Smooth muscle cell (in vitro differentiated cells): ENCODE measurements at regions not wholly inside any gene's neighbourhood (a gene's known extent, or its start where the extent isn't known, plus 50 kb on each side); places are given as distances from the start of the nearest gene placed in this dataset.

Source experiments
- DNase-seq: peaks from one replicate; lab custom pipeline; 2025; ENCODE audit not compliant: unreplicated experiment; lab: John Stamatoyannopoulos, UW
- H2AFZ ChIP-seq: fragments of 200-600 bp; sonication (generic); 2 replicates; pipeline ENCODE4 v1.6.0; 2016; ENCODE audit warnings: antibody characterized with exemption, low read depth, mild to moderate bottlenecking
- H3F3A ChIP-seq: fragments of 200-600 bp; sonication (generic); 2 replicates; pipeline ENCODE4 v1.6.0; 2017; ENCODE audit warnings: antibody characterized with exemption, low read depth
- H3K27ac ChIP-seq: fragments of 200-600 bp; sonication (generic); 2 replicates; pipeline ENCODE4 v1.5.1; 2016; ENCODE audit warnings: low read depth, mild to moderate bottlenecking
- H3K27me3 ChIP-seq: fragments of 200-600 bp; sonication (generic); 2 replicates; pipeline ENCODE4 v1.6.1; 2016; ENCODE audit warnings: low read depth, mild to moderate bottlenecking
- H3K36me3 ChIP-seq: fragments of 200-600 bp; sonication (generic); 2 replicates; pipeline ENCODE4 v1.5.1; 2016; ENCODE audit warnings: low read depth
- H3K4me1 ChIP-seq: fragments of 200-600 bp; sonication (generic); 2 replicates; pipeline ENCODE4 v1.5.1; 2016; ENCODE audit warnings: low read depth
- H3K4me2 ChIP-seq: fragments of 200-600 bp; sonication (generic); 2 replicates; pipeline ENCODE4 v1.6.0; 2016; ENCODE audit warnings: mild to moderate bottlenecking
- H3K4me3 ChIP-seq: fragments of 200-600 bp; sonication (generic); 2 replicates; pipeline ENCODE4 v1.5.1; 2016; ENCODE audit warnings: mild to moderate bottlenecking
- H3K79me2 ChIP-seq: fragments of 200-600 bp; sonication (generic); 2 replicates; pipeline ENCODE4 v1.6.0; 2016; ENCODE audit warnings: low read depth, mild to moderate bottlenecking
- H3K9ac ChIP-seq: fragments of 200-600 bp; sonication (generic); 2 replicates; pipeline ENCODE4 v1.6.0; 2016; ENCODE audit warnings: low read depth
- H3K9me3 ChIP-seq: fragments of 200-600 bp; sonication (generic); replicated peaks from 2 replicates; pipeline ENCODE4 v1.5.1; 2016; ENCODE audit warnings: low read depth
- H4K20me1 ChIP-seq: fragments of 200-600 bp; sonication (generic); 2 replicates; pipeline ENCODE4 v1.6.0; 2016; ENCODE audit warnings: low read depth
- CTCF ChIP-seq: fragments of 200-600 bp; sonication (generic); IDR thresholded peaks from 2 replicates; pipeline ENCODE4 v1.5.1; 2017; ENCODE audit warnings: borderline replicate concordance, mild to moderate bottlenecking, antibody characterized with exemption; ENCODE audit not compliant: insufficient read depth, poor library complexity, severe bottlenecking
- WGBS: methylation state at CpG from one replicate; pipeline ENCODE4 v1.1.7; 2016; ENCODE audit warnings: low lambda C conversion rate; 5-methylcytosine and 5-hydroxymethylcytosine counted together

GRCh38 chr1:57503337-57503736 is 79.5 kb upstream of the DAB1 start:
- Histone ChIP-seq H3F3A (no peaks in the 10 kb centered on the region), H3K4me3 (no peak overlapping the region)
- WGBS = 92% methylated on average over 1 of the region's 1 CpG

GRCh38 chr1:57500136-57500830 is 76.4 kb upstream of the DAB1 start:
- H2AFZ ChIP-seq = no peak overlapping the region
- DNase-seq = no peak
- no peaks in the 10 kb centered on the region for H4K20me1 ChIP-seq
- no peak overlapping the region for H3K4me3 ChIP-seq
- no peaks in the 10 kb centered on the region for H3K36me3 ChIP-seq
- H3K27ac ChIP-seq = no peak overlapping the region
- H3K9me3 ChIP-seq = no peaks in the 10 kb centered on the region
- WGBS = 89% methylated on average over 6 of the region's 6 CpGs
- no peak for TF ChIP-seq CTCF
- no peaks in the 10 kb centered on the region for H3F3A ChIP-seq
- no peak overlapping the region for H3K4me2 ChIP-seq
- no peaks in the 10 kb centered on the region for H3K4me1 ChIP-seq
- no peaks in the 10 kb centered on the region for H3K79me2 ChIP-seq
- H3K9ac ChIP-seq = no peak overlapping the region
- peaks cover 6% of the 10 kb centered on the region for H3K27me3 ChIP-seq

More at GRCh38 chr1:57503337-57503736, 79.5 kb upstream of the DAB1 start:
- Histone ChIP-seq H4K20me1 (no peaks in the 10 kb centered on the region), H3K9ac (no peak overlapping the region), H3K9me3 (no peaks in the 10 kb centered on the region), H3K79me2 (no peaks in the 10 kb centered on the region), H2AFZ (no peak overlapping the region), H3K27ac (no peak overlapping the region), H3K27me3 (peaks cover 6% of the 10 kb centered on the region), H3K36me3 (no peaks in the 10 kb centered on the region), H3K4me1 (no peaks in the 10 kb centered on the region), H3K4me2 (no peak overlapping the region)
- DNase-seq = no peak
- TF ChIP-seq CTCF = no peak

GRCh38 chr1:57494530-57495079 is 70.7 kb upstream of the DAB1 start:
- 75% methylated on average over 6 of the region's 6 CpGs for WGBS
- TF ChIP-seq CTCF = no peak
- Histone ChIP-seq H3K9ac (no peak overlapping the region), H4K20me1 (no peaks in the 10 kb centered on the region), H3F3A (no peaks in the 10 kb centered on the region), H3K36me3 (no peaks in the 10 kb centered on the region), H3K4me1 (no peaks in the 10 kb centered on the region), H3K4me3 (no peak overlapping the region), H3K9me3 (no peaks in the 10 kb centered on the region), H2AFZ (no peak overlapping the region), H3K27me3 (no peaks in the 10 kb centered on the region), H3K79me2 (no peaks in the 10 kb centered on the region), H3K4me2 (no peak overlapping the region), H3K27ac (no peak overlapping the region)
- no peak for DNase-seq

GRCh38 chr1:57492586-57493226 is 68.8 kb upstream of the DAB1 start:
- no peaks in the 10 kb centered on the region for H3K36me3 ChIP-seq
- peaks cover 7% of the 10 kb centered on the region for H3K4me1 ChIP-seq
- no peak overlapping the region for H3K4me2 ChIP-seq
- DNase-seq = no peak
- H3K9ac ChIP-seq = no peak overlapping the region
- no peaks in the 10 kb centered on the region for H4K20me1 ChIP-seq
- H3K27ac ChIP-seq = no peak overlapping the region
- H3K27me3 ChIP-seq = no peaks in the 10 kb centered on the region
- no peak overlapping the region for H2AFZ ChIP-seq
- H3K9me3 ChIP-seq = no peaks in the 10 kb centered on the region
- WGBS = 81% methylated on average over 5 of the region's 5 CpGs
- H3K79me2 ChIP-seq = no peaks in the 10 kb centered on the region
- no peak overlapping the region for H3K4me3 ChIP-seq
- TF ChIP-seq CTCF = no peak
- no peaks in the 10 kb centered on the region for H3F3A ChIP-seq
